HFFc6 (cell line): ENCODE measurements at regions not wholly inside any gene's neighbourhood (a gene's known extent, or its start where the extent isn't known, plus 50 kb on each side); places are given as distances from the start of the nearest gene placed in this dataset.

Experiments used
- DNase-seq: peaks from one replicate; pipeline ENCODE4 v3.0.0-alpha.2; 2018
- H3K27ac Mint-ChIP-seq: 2 replicates; pipeline ENCODE4 v1.8.0; 2020; ENCODE audit warnings: mild to moderate bottlenecking, mixed read lengths
- H3K27me3 Mint-ChIP-seq: 2 replicates; pipeline ENCODE4 v1.8.0; 2021; ENCODE audit warnings: mild to moderate bottlenecking, moderate library complexity, mixed read lengths; ENCODE audit not compliant: insufficient read depth
- H3K36me3 Mint-ChIP-seq: 2 replicates; pipeline ENCODE4 v1.8.0; 2021; ENCODE audit warnings: low read depth, mixed read lengths
- H3K4me1 Mint-ChIP-seq: 2 replicates; pipeline ENCODE4 v1.8.0; 2020; ENCODE audit warnings: low read depth, mixed read lengths
- H3K4me3 Mint-ChIP-seq: 2 replicates; pipeline ENCODE4 v1.8.0; 2020; ENCODE audit warnings: mild to moderate bottlenecking, moderate library complexity, mixed read lengths
- H3K9me3 Mint-ChIP-seq: 2 replicates; pipeline ENCODE4 v1.8.0; 2020; ENCODE audit warnings: mild to moderate bottlenecking, mixed read lengths
- TF ChIP-seq, protein P1 (sequence below): fragments of 200-600 bp; sonication (generic); IDR thresholded peaks from 2 replicates; pipeline ENCODE4 v1.5.0; 2021; ENCODE audit warnings: antibody characterized with exemption, mild to moderate bottlenecking

DNA sequence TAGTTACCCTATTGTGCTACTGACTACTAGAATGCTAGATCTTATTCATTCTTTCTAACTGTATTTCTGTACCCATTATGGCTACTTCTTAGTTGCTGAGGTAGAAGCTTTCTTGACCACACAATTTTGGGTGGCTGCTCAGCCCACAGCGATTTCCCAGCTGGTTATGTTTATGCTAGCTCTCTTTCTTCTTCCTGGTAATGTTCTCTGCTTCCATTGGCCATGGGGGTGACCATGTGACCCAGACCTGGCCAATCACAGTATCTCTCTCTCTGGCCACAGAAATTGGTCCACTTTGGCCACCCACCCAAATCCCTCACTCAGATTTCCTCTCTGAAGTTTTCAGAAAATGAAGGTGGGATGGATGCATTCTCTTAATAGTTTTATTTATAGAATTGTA lies 427.9 kb upstream of the CLINT1 start:
- Mint-ChIP-seq H3K27ac (no peak overlapping the region), H3K36me3 (no peaks in the 10 kb centered on the region), H3K4me1 (no peaks in the 10 kb centered on the region), H3K27me3 (peaks cover 8% of the 10 kb centered on the region; the same call in 1 of the 2 replicates), H3K4me3 (no peak overlapping the region), H3K9me3 (no peaks in the 10 kb centered on the region; the same call in 1 of the 2 replicates)
- DNase-seq, result no peak
- TF ChIP-seq, protein P1, sequence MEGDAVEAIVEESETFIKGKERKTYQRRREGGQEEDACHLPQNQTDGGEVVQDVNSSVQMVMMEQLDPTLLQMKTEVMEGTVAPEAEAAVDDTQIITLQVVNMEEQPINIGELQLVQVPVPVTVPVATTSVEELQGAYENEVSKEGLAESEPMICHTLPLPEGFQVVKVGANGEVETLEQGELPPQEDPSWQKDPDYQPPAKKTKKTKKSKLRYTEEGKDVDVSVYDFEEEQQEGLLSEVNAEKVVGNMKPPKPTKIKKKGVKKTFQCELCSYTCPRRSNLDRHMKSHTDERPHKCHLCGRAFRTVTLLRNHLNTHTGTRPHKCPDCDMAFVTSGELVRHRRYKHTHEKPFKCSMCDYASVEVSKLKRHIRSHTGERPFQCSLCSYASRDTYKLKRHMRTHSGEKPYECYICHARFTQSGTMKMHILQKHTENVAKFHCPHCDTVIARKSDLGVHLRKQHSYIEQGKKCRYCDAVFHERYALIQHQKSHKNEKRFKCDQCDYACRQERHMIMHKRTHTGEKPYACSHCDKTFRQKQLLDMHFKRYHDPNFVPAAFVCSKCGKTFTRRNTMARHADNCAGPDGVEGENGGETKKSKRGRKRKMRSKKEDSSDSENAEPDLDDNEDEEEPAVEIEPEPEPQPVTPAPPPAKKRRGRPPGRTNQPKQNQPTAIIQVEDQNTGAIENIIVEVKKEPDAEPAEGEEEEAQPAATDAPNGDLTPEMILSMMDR, result no peak

DNA sequence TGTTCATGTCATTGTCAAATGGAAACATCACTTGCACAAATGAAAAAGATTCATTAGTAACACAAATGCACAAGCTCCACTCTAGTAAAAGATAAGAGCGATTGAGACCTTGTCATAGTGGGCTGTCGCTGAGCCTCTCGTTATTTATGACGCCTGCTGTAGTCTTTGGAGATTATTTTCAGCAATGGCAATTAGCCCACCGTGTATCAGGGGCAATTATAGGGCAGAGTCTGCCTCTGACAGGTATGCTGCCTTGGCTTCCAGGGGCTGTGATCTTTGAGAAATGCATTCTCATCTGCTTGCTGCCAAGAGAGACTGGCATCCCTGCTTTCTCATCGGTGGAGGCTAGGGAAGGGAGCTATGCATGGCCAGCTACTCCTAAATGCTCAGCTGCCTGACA lies 426.8 kb upstream of the CLINT1 start:
- no peak overlapping the region for H3K27ac Mint-ChIP-seq
- TF ChIP-seq, protein P1, result no peak
- no peak for DNase-seq
- H3K4me3 Mint-ChIP-seq, result no peak overlapping the region
- H3K4me1 Mint-ChIP-seq, result no peaks in the 10 kb centered on the region
- 0 out of 2 replicates have a peak, but pooled peaks cover 2% of the 10 kb centered on the region for H3K27me3 Mint-ChIP-seq
- no peaks in the 10 kb centered on the region for H3K36me3 Mint-ChIP-seq
- no peaks in the 10 kb centered on the region; the same call in 1 of the 2 replicates for H3K9me3 Mint-ChIP-seq

DNA sequence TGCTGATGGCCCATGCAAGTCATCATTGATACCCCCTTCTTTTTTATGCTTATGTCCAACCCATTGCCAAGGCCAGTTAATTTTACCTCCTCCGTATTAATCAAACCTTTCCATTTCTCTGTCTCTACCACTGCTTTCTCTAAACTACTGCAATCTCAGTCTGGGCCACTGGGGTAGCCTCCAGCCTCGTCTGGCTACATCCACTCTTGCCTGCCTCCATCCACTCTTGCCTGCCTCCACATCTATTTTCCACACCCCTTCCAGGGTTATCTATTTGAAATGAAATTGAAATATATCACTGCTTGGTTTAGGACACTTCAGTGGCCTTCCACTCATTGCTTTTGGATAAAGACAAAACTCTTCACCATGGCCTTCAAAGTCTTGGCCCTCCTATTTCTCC lies 425.3 kb upstream of the CLINT1 start:
- no peak overlapping the region for H3K27ac Mint-ChIP-seq
- H3K27me3 Mint-ChIP-seq, result no peaks in the 10 kb centered on the region
- TF ChIP-seq, protein P1, result no peak

DNA sequence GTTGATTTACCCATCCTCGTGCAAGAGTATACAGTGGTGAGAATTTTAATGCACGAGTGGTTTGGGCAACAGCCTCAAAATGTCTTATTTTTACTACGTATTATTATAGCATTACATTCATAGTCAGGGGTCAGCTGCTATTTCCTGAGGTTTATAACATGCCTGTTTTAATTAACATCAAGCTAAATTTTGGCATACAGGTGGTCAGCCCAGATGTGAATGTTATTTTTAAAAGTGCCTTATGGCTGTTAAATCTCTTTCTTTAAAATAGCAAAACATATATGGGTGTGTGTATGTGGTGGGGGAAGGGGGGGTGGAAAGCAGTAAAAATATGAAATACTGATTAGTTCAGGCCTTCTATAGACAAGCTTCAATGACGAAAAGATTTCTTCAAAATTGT lies 424.5 kb upstream of the CLINT1 start:
- Mint-ChIP-seq H3K36me3 (no peaks in the 10 kb centered on the region), H3K27ac (no peak overlapping the region), H3K27me3 (no peaks in the 10 kb centered on the region), H3K4me3 (no peak overlapping the region), H3K4me1 (no peaks in the 10 kb centered on the region), H3K9me3 (no peaks in the 10 kb centered on the region; the same call in 1 of the 2 replicates)
- TF ChIP-seq, protein P1, result no peak
- no peak for DNase-seq

More for the DNA sequence above, 425.3 kb upstream of the CLINT1 start:
- Mint-ChIP-seq H3K36me3 (no peaks in the 10 kb centered on the region), H3K4me3 (no peak overlapping the region), H3K9me3 (no peaks in the 10 kb centered on the region; the same call in 1 of the 2 replicates), H3K4me1 (no peaks in the 10 kb centered on the region)
- no peak for DNase-seq

DNA sequence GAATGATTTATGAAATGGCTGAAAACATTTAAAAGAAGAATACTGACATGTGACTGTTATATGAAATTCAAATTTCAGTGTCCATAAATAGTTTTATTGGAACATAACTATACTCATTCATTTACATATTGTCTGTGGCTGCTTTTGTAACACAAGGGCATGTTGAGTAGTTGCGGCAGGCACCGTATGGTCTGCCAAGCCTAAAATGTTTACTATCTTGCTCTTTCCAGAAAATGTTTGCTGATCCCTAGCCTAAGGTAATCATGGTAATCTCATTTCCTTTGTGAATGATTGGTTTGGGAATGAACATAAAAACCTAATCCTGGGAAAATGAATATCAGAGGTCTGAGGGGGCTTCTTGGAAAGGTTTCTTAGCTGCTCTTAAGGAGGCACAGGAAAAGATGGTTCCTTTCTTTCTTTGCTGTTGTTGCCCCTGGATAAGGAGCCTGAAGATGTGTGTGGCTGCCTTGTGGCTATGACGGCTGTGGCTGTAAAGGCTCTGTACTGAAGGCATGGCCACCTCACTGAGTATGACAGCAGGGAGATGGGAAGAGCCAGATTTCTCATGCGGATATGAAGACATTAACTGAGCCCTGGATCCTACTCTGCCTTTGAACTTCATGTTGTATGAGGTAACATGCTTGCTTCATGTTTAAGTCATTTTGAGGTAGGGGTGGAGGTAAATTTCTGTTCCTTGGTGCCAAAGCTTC lies 419.4 kb upstream of the CLINT1 start:
- peaks cover 7% of the 10 kb centered on the region; the same call in 1 of the 2 replicates for H3K9me3 Mint-ChIP-seq
- no peak for DNase-seq
- no peak overlapping the region for H3K27ac Mint-ChIP-seq
- no peaks in the 10 kb centered on the region for H3K4me1 Mint-ChIP-seq
- TF ChIP-seq, protein P1, result no peak
- no peaks in the 10 kb centered on the region for H3K36me3 Mint-ChIP-seq
- peaks cover 3% of the 10 kb centered on the region for H3K27me3 Mint-ChIP-seq
- no peak overlapping the region for H3K4me3 Mint-ChIP-seq
